PC-3 (cell line): ENCODE measurements at regions not wholly inside any gene's neighbourhood (a gene's known extent, or its start where the extent isn't known, plus 50 kb on each side); places are given as distances from the start of the nearest gene placed in this dataset.
A peak's percentile ranks its signal among the peaks of the same experiment; 100 is the strongest.

Experiments
- ATAC-seq: fragments of 200-7000 bp; cut with Tn5 transposase; 2 replicates; pipeline ENCODE4 v1.9.1; 2020; ENCODE audit warnings: mild to moderate bottlenecking, moderate library complexity
- BruUV-seq: library from RNA; stranded (reverse); fragments of 400-500 nt; replicated peaks from 2 replicates; lab custom pipeline; 2021; lab: Mats Ljungman, UMichigan
- CTCF ChIA-PET: fragments of 300-600 bp; sonication (Branson Sonifier 250); formaldehyde crosslinking; loops from one replicate; lab custom pipeline; 2022; ENCODE audit warnings: antibody characterized with exemption; lab: Charles Lee
- POLR2A ChIA-PET: fragments of 300-600 bp; sonication (Branson Sonifier 250); formaldehyde crosslinking; loops from one replicate; lab custom pipeline; 2022; ENCODE audit warnings: antibody characterized with exemption; ENCODE audit not compliant: unreplicated experiment; lab: Charles Lee
- DNase-seq: peaks from one replicate; pipeline ENCODE4 v3.0.0-alpha.2; 2015
- H2AFZ ChIP-seq: fragments of 300-600 bp; sonication (generic); 2 replicates; pipeline ENCODE4 v1.6.0; 2016; ENCODE audit warnings: antibody characterized with exemption, low read length
- H3F3A ChIP-seq: fragments of 300-600 bp; sonication (generic); one replicate; pipeline ENCODE4 v1.6.0; 2017; ENCODE audit warnings: antibody characterized with exemption, low read length, control low read depth, mild to moderate bottlenecking; ENCODE audit not compliant: unreplicated experiment
- H3K27ac ChIP-seq: fragments of 300-600 bp; sonication (generic); 2 replicates; pipeline ENCODE4 v1.5.1; 2016; ENCODE audit warnings: mild to moderate bottlenecking, low read length
- H3K27me3 ChIP-seq: fragments of 300-600 bp; sonication (generic); 2 replicates; pipeline ENCODE4 v1.6.1; 2016; ENCODE audit warnings: low read length, mixed read lengths
- H3K36me3 ChIP-seq: fragments of 300-600 bp; sonication (generic); 2 replicates; pipeline ENCODE4 v1.6.1; 2016; ENCODE audit warnings: low read depth, mixed run types, low read length, mixed read lengths
- H3K4me1 ChIP-seq: fragments of 300-600 bp; sonication (generic); 2 replicates; pipeline ENCODE4 v1.5.1; 2016; ENCODE audit warnings: low read length; ENCODE audit not compliant: insufficient read depth
- H3K4me2 ChIP-seq: fragments of 300-600 bp; sonication (generic); 2 replicates; pipeline ENCODE4 v1.6.0; 2016; ENCODE audit warnings: low read length
- H3K4me3 ChIP-seq: fragments of 300-600 bp; sonication (generic); 2 replicates; pipeline ENCODE4 v1.5.1; 2016; ENCODE audit warnings: mild to moderate bottlenecking, low read length, mixed read lengths
- H3K79me2 ChIP-seq: fragments of 300-600 bp; sonication (generic); 2 replicates; pipeline ENCODE4 v1.6.1; 2017; ENCODE audit warnings: low read length, mixed read lengths
- H3K9ac ChIP-seq: fragments of 300-600 bp; sonication (generic); 2 replicates; pipeline ENCODE4 v1.6.0; 2016; ENCODE audit warnings: mild to moderate bottlenecking, low read length
- H3K9me2 ChIP-seq: fragments of 300-600 bp; sonication (generic); replicated peaks from 2 replicates; pipeline ENCODE4 v1.6.1; 2016; ENCODE audit warnings: mixed run types, low read length, mixed read lengths
- H3K9me3 ChIP-seq: fragments of 300-600 bp; sonication (generic); 2 replicates; pipeline ENCODE4 v1.6.1; 2016; ENCODE audit warnings: low read length, mixed read lengths
- H4K20me1 ChIP-seq: fragments of 300-600 bp; sonication (generic); 2 replicates; pipeline ENCODE4 v1.6.1; 2016; ENCODE audit warnings: low read length, mixed read lengths
- CTCF ChIP-seq: fragments of 300-600 bp; sonication (generic); conservative IDR thresholded peaks from 2 replicates; pipeline ENCODE4 v1.5.1; 2017; ENCODE audit warnings: antibody characterized with exemption, low read depth, mild to moderate bottlenecking, low read length
- EZH2 ChIP-seq: fragments of 300-600 bp; sonication (generic); IDR thresholded peaks from one replicate; pipeline ENCODE4 v1.6.1; 2017; ENCODE audit warnings: antibody characterized with exemption, mild to moderate bottlenecking, low read length; ENCODE audit not compliant: unreplicated experiment
- EZH2phosphoT487 ChIP-seq: fragments of 300-600 bp; sonication (generic); IDR thresholded peaks from 2 replicates; pipeline ENCODE4 v1.6.1; 2018; ENCODE audit warnings: mild to moderate bottlenecking, antibody characterized with exemption, low read length, borderline replicate concordance
- intact Hi-C: fragments of 100-400 bp; cut with micrococcal nuclease; formaldehyde crosslinking; loops from 2 replicates; pipeline ENCODE4 v1.9.0; 2023

- intact Hi-C loops = no loop called here
- peak overlapping the region; percentile 83 for H3K4me2 ChIP-seq
- no peaks in the 10 kb centered on the region for H3K36me3 ChIP-seq
- no peaks in the 10 kb centered on the region for H3K9me2 ChIP-seq
- POLR2A ChIA-PET = no interaction called here
- H3F3A ChIP-seq = no peaks in the 10 kb centered on the region
- no TSS peak for BruUV-seq
- peak overlapping the region; percentile 48; the same call in 1 of the 2 replicates for H3K27ac ChIP-seq
- no peaks in the 10 kb centered on the region for H3K27me3 ChIP-seq
- no peak overlapping the region for H3K9ac ChIP-seq
- H3K9me3 ChIP-seq = no peaks in the 10 kb centered on the region
- CTCF ChIA-PET = no interaction called here
- no peaks in the 10 kb centered on the region for H4K20me1 ChIP-seq
- ATAC-seq (no peak; the same call in 1 of the 2 replicates), DNase-seq (no peak)
- no peak for TF ChIP-seq CTCF
- TF ChIP-seq EZH2 = no peak
- no peak for TF ChIP-seq EZH2phosphoT487
- H3K4me1 ChIP-seq = peaks cover 22% of the 10 kb centered on the region
- no peaks in the 10 kb centered on the region for H3K79me2 ChIP-seq
- peak overlapping the region; percentile 44; the same call in 1 of the 2 replicates for H3K4me3 ChIP-seq
- peak overlapping the region; percentile 58; the same call in 1 of the 2 replicates for H2AFZ ChIP-seq
Measured at GRCh38 chr6:21801446-21802174, 208.1 kb downstream of the SOX4 start.

GRCh38 chr6:21802175-21802822 is 208.7 kb downstream of the SOX4 start:
- Histone ChIP-seq H3K9ac (no peak overlapping the region), H3K9me3 (no peaks in the 10 kb centered on the region), H3K4me1 (peaks cover 22% of the 10 kb centered on the region), H3K27ac (no peak overlapping the region), H3K9me2 (no peaks in the 10 kb centered on the region), H3K4me3 (no peak overlapping the region), H3K27me3 (no peaks in the 10 kb centered on the region), H3K36me3 (no peaks in the 10 kb centered on the region), H2AFZ (no peak overlapping the region), H3K4me2 (no peak overlapping the region), H4K20me1 (no peaks in the 10 kb centered on the region), H3K79me2 (no peaks in the 10 kb centered on the region), H3F3A (no peaks in the 10 kb centered on the region)
- BruUV-seq = no TSS peak
- intact Hi-C loops = no loop called here
- TF ChIP-seq EZH2 = no peak
- POLR2A ChIA-PET = no interaction called here
- DNase-seq = no peak
- CTCF ChIA-PET = no interaction called here
- no peak for ATAC-seq

GRCh38 chr6:21804941-21805610 is 211.5 kb downstream of the SOX4 start:
- H3K79me2 ChIP-seq = no peaks in the 10 kb centered on the region
- no peaks in the 10 kb centered on the region for H3K9me3 ChIP-seq
- no peaks in the 10 kb centered on the region for H3F3A ChIP-seq
- intact Hi-C loops = no loop called here
- no peaks in the 10 kb centered on the region for H3K9me2 ChIP-seq
- H3K27ac ChIP-seq = no peak overlapping the region
- no peak overlapping the region for H3K9ac ChIP-seq
- H3K36me3 ChIP-seq = no peaks in the 10 kb centered on the region
- peaks cover 36% of the 10 kb centered on the region for H3K4me1 ChIP-seq
- ChIA-PET CTCF (no interaction called here), POLR2A (no interaction called here)
- no TSS peak for BruUV-seq
- no peak for ATAC-seq
- no peak overlapping the region for H3K4me3 ChIP-seq
- DNase-seq = no peak
- no peaks in the 10 kb centered on the region for H3K27me3 ChIP-seq
- H2AFZ ChIP-seq = no peak overlapping the region
- no peaks in the 10 kb centered on the region for H4K20me1 ChIP-seq
- no peak for TF ChIP-seq EZH2
- TF ChIP-seq CTCF = no peak
- TF ChIP-seq EZH2phosphoT487 = no peak
- no peak overlapping the region for H3K4me2 ChIP-seq
